ENCODE measurements at regions not wholly inside any gene's neighbourhood (a gene's known extent, or its start where the extent isn't known, plus 50 kb on each side); places are given as distances from the start of the nearest gene placed in this dataset.
"Not testable (repeated sequence)": the region's sequence is repeated elsewhere in the genome, so short reads cannot be mapped to it uniquely, and the experiment has no call there.

GRCh38 chr1:199817266-199817665 is 210.2 kb upstream of the NR5A2 start:
- DNase-seq (no peak), FAIRE-seq (no peak)
- Histone ChIP-seq H3K36me3 (ENCODE audit: control insufficient read depth in 3 of 3, insufficient read depth in 2 of 3, low read depth in 1 of 3, low read length in 3 of 3) (no peaks in the 10 kb centered on the region), H3K4me1 (ENCODE audit: control insufficient read depth in 3 of 3, insufficient read depth in 2 of 3, low read depth in 1 of 3, low read length in 2 of 3) (no peaks in the 10 kb centered on the region), H3K9me3 (ENCODE audit: control insufficient read depth in 2 of 2, insufficient read depth in 1 of 2, low read depth in 1 of 2, low read length in 1 of 2) (no peaks in the 10 kb centered on the region), H3K27ac (ENCODE audit: low read depth in 1 of 3, low read length in 2 of 3) (no peak overlapping the region), H3K27me3 (ENCODE audit: control insufficient read depth in 3 of 3, insufficient read depth in 3 of 3, low read length in 3 of 3) (peaks cover 0 to 2% (median 0%) of the 10 kb centered on the region in 3 donors), H3K4me3 (ENCODE audit: low read depth in 1 of 3, low read length in 3 of 3) (no peak overlapping the region)
- 63 to 94% (median 82%) methylated on average over 1 of the region's 1 CpG for WGBS, 3 donors

- Histone ChIP-seq H3K36me3 (ENCODE audit: control insufficient read depth in 3 of 3, insufficient read depth in 2 of 3, low read depth in 1 of 3, low read length in 3 of 3) (no peaks in the 10 kb centered on the region), H3K27me3 (ENCODE audit: control insufficient read depth in 3 of 3, insufficient read depth in 3 of 3, low read length in 3 of 3) (no peaks in the 10 kb centered on the region), H3K27ac (ENCODE audit: low read depth in 1 of 3, low read length in 2 of 3) (no peak overlapping the region), H3K4me3 (ENCODE audit: low read depth in 1 of 3, low read length in 3 of 3) (no peak overlapping the region), H3K4me1 (ENCODE audit: control insufficient read depth in 3 of 3, insufficient read depth in 2 of 3, low read depth in 1 of 3, low read length in 2 of 3) (no peaks in the 10 kb centered on the region), H3K9me3 (ENCODE audit: control insufficient read depth in 2 of 2, insufficient read depth in 1 of 2, low read depth in 1 of 2, low read length in 1 of 2) (no peaks in the 10 kb centered on the region)
- no peak for DNase-seq
- no peak for FAIRE-seq
- WGBS, 3 donors, result 26 to 48% (median 32%) methylated on average over 4 of the region's 4 CpGs
Measured at GRCh38 chr1:199821029-199821779, 206.3 kb upstream of the NR5A2 start.

GRCh38 chr1:199832451-199832850 is 195.1 kb upstream of the NR5A2 start:
- no peaks in the 10 kb centered on the region for H3K4me1 ChIP-seq (ENCODE audit: control insufficient read depth in 3 of 3, insufficient read depth in 2 of 3, low read depth in 1 of 3, low read length in 2 of 3)
- FAIRE-seq (no peak), DNase-seq (no peak)
- peaks cover 0 to 4% of the 10 kb centered on the region in 2 donors for H3K9me3 ChIP-seq (ENCODE audit: control insufficient read depth in 2 of 2, insufficient read depth in 1 of 2, low read depth in 1 of 2, low read length in 1 of 2)
- no peak overlapping the region for H3K4me3 ChIP-seq (ENCODE audit: low read depth in 1 of 3, low read length in 3 of 3)
- WGBS, 3 donors, result 57 to 69% (median 58%) methylated on average over 2 of the region's 2 CpGs
- no peaks in the 10 kb centered on the region for H3K36me3 ChIP-seq (ENCODE audit: control insufficient read depth in 3 of 3, insufficient read depth in 2 of 3, low read depth in 1 of 3, low read length in 3 of 3)
- H3K27ac ChIP-seq (ENCODE audit: low read depth in 1 of 3, low read length in 2 of 3), result no peak overlapping the region
- H3K27me3 ChIP-seq (ENCODE audit: control insufficient read depth in 3 of 3, insufficient read depth in 3 of 3, low read length in 3 of 3), result no peaks in the 10 kb centered on the region

- WGBS, 3 donors, result 58 to 83% (median 69%) methylated on average over 1 of the region's 1 CpG
Measured at GRCh38 chr1:199834711-199835110, 192.8 kb upstream of the NR5A2 start.

GRCh38 chr1:199836430-199836829 is 191.1 kb upstream of the NR5A2 start:
- H3K27ac ChIP-seq (ENCODE audit: low read depth in 1 of 3, low read length in 2 of 3), result no peak overlapping the region
- 81 to 87% (median 86%) methylated on average over 2 of the region's 2 CpGs for WGBS, 3 donors
- no peak for DNase-seq
- H3K4me3 ChIP-seq (ENCODE audit: low read depth in 1 of 3, low read length in 3 of 3), result no peak overlapping the region
- peaks cover 0 to 4% of the 10 kb centered on the region in 2 donors for H3K9me3 ChIP-seq (ENCODE audit: control insufficient read depth in 2 of 2, insufficient read depth in 1 of 2, low read depth in 1 of 2, low read length in 1 of 2)
- no peak for FAIRE-seq
- H3K36me3 ChIP-seq (ENCODE audit: control insufficient read depth in 3 of 3, insufficient read depth in 2 of 3, low read depth in 1 of 3, low read length in 3 of 3), result no peaks in the 10 kb centered on the region
- no peaks in the 10 kb centered on the region for H3K27me3 ChIP-seq (ENCODE audit: control insufficient read depth in 3 of 3, insufficient read depth in 3 of 3, low read length in 3 of 3)
- H3K4me1 ChIP-seq (ENCODE audit: control insufficient read depth in 3 of 3, insufficient read depth in 2 of 3, low read depth in 1 of 3, low read length in 2 of 3), result no peaks in the 10 kb centered on the region

More at GRCh38 chr1:199834711-199835110, 192.8 kb upstream of the NR5A2 start:
- FAIRE-seq (no peak), DNase-seq (no peak)
- peaks cover 0 to 4% of the 10 kb centered on the region in 2 donors for H3K9me3 ChIP-seq (ENCODE audit: control insufficient read depth in 2 of 2, insufficient read depth in 1 of 2, low read depth in 1 of 2, low read length in 1 of 2)
- no peak overlapping the region for H3K27ac ChIP-seq (ENCODE audit: low read depth in 1 of 3, low read length in 2 of 3)
- no peaks in the 10 kb centered on the region for H3K4me1 ChIP-seq (ENCODE audit: control insufficient read depth in 3 of 3, insufficient read depth in 2 of 3, low read depth in 1 of 3, low read length in 2 of 3)
- no peaks in the 10 kb centered on the region for H3K27me3 ChIP-seq (ENCODE audit: control insufficient read depth in 3 of 3, insufficient read depth in 3 of 3, low read length in 3 of 3)
- no peaks in the 10 kb centered on the region for H3K36me3 ChIP-seq (ENCODE audit: control insufficient read depth in 3 of 3, insufficient read depth in 2 of 3, low read depth in 1 of 3, low read length in 3 of 3)
- no peak overlapping the region for H3K4me3 ChIP-seq (ENCODE audit: low read depth in 1 of 3, low read length in 3 of 3)

GRCh38 chr1:199837321-199837720 is 190.2 kb upstream of the NR5A2 start:
- WGBS, 3 donors, result 35 to 69% (median 48%) methylated on average over 1 of the region's 1 CpG
- H3K27me3 ChIP-seq (ENCODE audit: control insufficient read depth in 3 of 3, insufficient read depth in 3 of 3, low read length in 3 of 3), result no peaks in the 10 kb centered on the region
- H3K4me3 ChIP-seq (ENCODE audit: low read depth in 1 of 3, low read length in 3 of 3), result no peak overlapping the region
- DNase-seq (no peak), FAIRE-seq (no peak)
- H3K36me3 ChIP-seq (ENCODE audit: control insufficient read depth in 3 of 3, insufficient read depth in 2 of 3, low read depth in 1 of 3, low read length in 3 of 3), result no peaks in the 10 kb centered on the region
- H3K27ac ChIP-seq (ENCODE audit: low read depth in 1 of 3, low read length in 2 of 3), result no peak overlapping the region
- no peaks in the 10 kb centered on the region for H3K4me1 ChIP-seq (ENCODE audit: control insufficient read depth in 3 of 3, insufficient read depth in 2 of 3, low read depth in 1 of 3, low read length in 2 of 3)
- H3K9me3 ChIP-seq (ENCODE audit: control insufficient read depth in 2 of 2, insufficient read depth in 1 of 2, low read depth in 1 of 2, low read length in 1 of 2), result peaks cover 0 to 4% of the 10 kb centered on the region in 2 donors

GRCh38 chr1:199839608-199840007 is 187.9 kb upstream of the NR5A2 start:
- not testable (repeated sequence) for H3K4me3 ChIP-seq (ENCODE audit: low read depth in 1 of 3, low read length in 3 of 3); H3K27ac ChIP-seq (ENCODE audit: low read depth in 1 of 3, low read length in 2 of 3); H3K27me3 ChIP-seq (ENCODE audit: control insufficient read depth in 3 of 3, insufficient read depth in 3 of 3, low read length in 3 of 3); H3K36me3 ChIP-seq (ENCODE audit: control insufficient read depth in 3 of 3, insufficient read depth in 2 of 3, low read depth in 1 of 3, low read length in 3 of 3); H3K4me1 ChIP-seq (ENCODE audit: control insufficient read depth in 3 of 3, insufficient read depth in 2 of 3, low read depth in 1 of 3, low read length in 2 of 3); DNase-seq; FAIRE-seq; H3K9me3 ChIP-seq (ENCODE audit: control insufficient read depth in 2 of 2, insufficient read depth in 1 of 2, low read depth in 1 of 2, low read length in 1 of 2)
- WGBS, 3 donors, result 94% methylated on average over 8 of the region's 8 CpGs

- H3K9me3 ChIP-seq (ENCODE audit: control insufficient read depth in 2 of 2, insufficient read depth in 1 of 2, low read depth in 1 of 2, low read length in 1 of 2); H3K27ac ChIP-seq (ENCODE audit: low read depth in 1 of 3, low read length in 2 of 3); H3K36me3 ChIP-seq (ENCODE audit: control insufficient read depth in 3 of 3, insufficient read depth in 2 of 3, low read depth in 1 of 3, low read length in 3 of 3); H3K4me1 ChIP-seq (ENCODE audit: control insufficient read depth in 3 of 3, insufficient read depth in 2 of 3, low read depth in 1 of 3, low read length in 2 of 3); DNase-seq; FAIRE-seq; H3K27me3 ChIP-seq (ENCODE audit: control insufficient read depth in 3 of 3, insufficient read depth in 3 of 3, low read length in 3 of 3); H3K4me3 ChIP-seq (ENCODE audit: low read depth in 1 of 3, low read length in 3 of 3): not testable (repeated sequence)
- WGBS, 3 donors, result 98 to 100% (median 98%) methylated on average over 2 of the region's 2 CpGs
Measured at GRCh38 chr1:199843096-199843495, 184.4 kb upstream of the NR5A2 start.

GRCh38 chr1:199843861-199844260 is 183.6 kb upstream of the NR5A2 start:
- no peak for FAIRE-seq
- Histone ChIP-seq H3K4me1 (ENCODE audit: control insufficient read depth in 3 of 3, insufficient read depth in 2 of 3, low read depth in 1 of 3, low read length in 2 of 3) (no peaks in the 10 kb centered on the region), H3K4me3 (ENCODE audit: low read depth in 1 of 3, low read length in 3 of 3) (no peak overlapping the region), H3K9me3 (ENCODE audit: control insufficient read depth in 2 of 2, insufficient read depth in 1 of 2, low read depth in 1 of 2, low read length in 1 of 2) (no peaks in the 10 kb centered on the region), H3K27ac (ENCODE audit: low read depth in 1 of 3, low read length in 2 of 3) (no peak overlapping the region), H3K36me3 (ENCODE audit: control insufficient read depth in 3 of 3, insufficient read depth in 2 of 3, low read depth in 1 of 3, low read length in 3 of 3) (no peaks in the 10 kb centered on the region), H3K27me3 (ENCODE audit: control insufficient read depth in 3 of 3, insufficient read depth in 3 of 3, low read length in 3 of 3) (no peaks in the 10 kb centered on the region)
- WGBS, 3 donors, result 24 to 29% (median 29%) methylated on average over 2 of the region's 2 CpGs
- DNase-seq, result no peak
